ENCODE measurements at regions not wholly inside any gene's neighbourhood (a gene's known extent, or its start where the extent isn't known, plus 50 kb on each side); places are given as distances from the start of the nearest gene placed in this dataset.
"Not testable (repeated sequence)": the region's sequence is repeated elsewhere in the genome, so short reads cannot be mapped to it uniquely, and the experiment has no call there.

- no peak for DNase-seq
- Histone ChIP-seq H3K4me2 (ENCODE audit: low read depth, low read length, poor library complexity, severe bottlenecking) (no peak overlapping the region), H3K27me3 (ENCODE audit: low read length) (no peaks in the 10 kb centered on the region), H3K4me1 (ENCODE audit: low read length) (peaks cover 13% of the 10 kb centered on the region), H3K79me2 (ENCODE audit: low read length) (no peaks in the 10 kb centered on the region), H3K36me3 (ENCODE audit: insufficient read depth, low read length) (no peaks in the 10 kb centered on the region), H4K20me1 (ENCODE audit: insufficient read depth, low read depth, low read length) (no peaks in the 10 kb centered on the region), H3K9me2 (replicated peaks; ENCODE audit: insufficient read depth, low read length) (no peaks in the 10 kb centered on the region), H2AFZ (ENCODE audit: low read length) (no peak overlapping the region), H3K27ac (ENCODE audit: low read length) (no peak overlapping the region), H3K4me3 (ENCODE audit: low read length) (no peak overlapping the region), H3K9me3 (ENCODE audit: low read length) (no peaks in the 10 kb centered on the region; the same call in 1 of the 2 replicates), H3K9ac (ENCODE audit: low read length) (no peak overlapping the region)
These were observed 134.5 kb downstream of the MED10 start for GRCh38 chr5:6243706-6244338.

- not testable (repeated sequence) for H4K20me1 ChIP-seq (ENCODE audit: insufficient read depth, low read depth, low read length); H3K4me3 ChIP-seq (ENCODE audit: low read length); H3K36me3 ChIP-seq (ENCODE audit: insufficient read depth, low read length); H3K9me2 ChIP-seq (replicated peaks; ENCODE audit: insufficient read depth, low read length); H3K9ac ChIP-seq (ENCODE audit: low read length); H3K27me3 ChIP-seq (ENCODE audit: low read length); DNase-seq; H3K79me2 ChIP-seq (ENCODE audit: low read length); H3K4me1 ChIP-seq (ENCODE audit: low read length); H3K27ac ChIP-seq (ENCODE audit: low read length); H2AFZ ChIP-seq (ENCODE audit: low read length); H3K4me2 ChIP-seq (ENCODE audit: low read depth, low read length, poor library complexity, severe bottlenecking); H3K9me3 ChIP-seq (ENCODE audit: low read length)
These were observed 137.3 kb downstream of the MED10 start for GRCh38 chr5:6241056-6241455.

- no peak overlapping the region for H3K9ac ChIP-seq (ENCODE audit: low read length)
- H3K36me3 ChIP-seq (ENCODE audit: insufficient read depth, low read length) = no peaks in the 10 kb centered on the region
- no peaks in the 10 kb centered on the region for H3K9me2 ChIP-seq (replicated peaks; ENCODE audit: insufficient read depth, low read length)
- H2AFZ ChIP-seq (ENCODE audit: low read length) = no peak overlapping the region
- peak; percentile 42 for DNase-seq
- H3K4me2 ChIP-seq (ENCODE audit: low read depth, low read length, poor library complexity, severe bottlenecking) = no peak overlapping the region
- no peak overlapping the region for H3K27ac ChIP-seq (ENCODE audit: low read length)
- no peaks in the 10 kb centered on the region for H3K79me2 ChIP-seq (ENCODE audit: low read length)
- no peaks in the 10 kb centered on the region; the same call in 1 of the 2 replicates for H3K9me3 ChIP-seq (ENCODE audit: low read length)
- H4K20me1 ChIP-seq (ENCODE audit: insufficient read depth, low read depth, low read length) = no peaks in the 10 kb centered on the region
- no peaks in the 10 kb centered on the region for H3K27me3 ChIP-seq (ENCODE audit: low read length)
- H3K4me3 ChIP-seq (ENCODE audit: low read length) = no peak overlapping the region
- no peaks in the 10 kb centered on the region for H3K4me1 ChIP-seq (ENCODE audit: low read length)
These were observed 141.4 kb downstream of the MED10 start for GRCh38 chr5:6236858-6237481.

GRCh38 chr5:6236170-6236793, 142.1 kb downstream of the MED10 start:
- no peaks in the 10 kb centered on the region for H3K9me2 ChIP-seq (replicated peaks; ENCODE audit: insufficient read depth, low read length)
- no peak overlapping the region for H3K4me2 ChIP-seq (ENCODE audit: low read depth, low read length, poor library complexity, severe bottlenecking)
- no peak overlapping the region for H3K27ac ChIP-seq (ENCODE audit: low read length)
- H3K27me3 ChIP-seq (ENCODE audit: low read length) = no peaks in the 10 kb centered on the region
- H3K79me2 ChIP-seq (ENCODE audit: low read length) = no peaks in the 10 kb centered on the region
- H2AFZ ChIP-seq (ENCODE audit: low read length) = no peak overlapping the region
- DNase-seq = no peak
- no peaks in the 10 kb centered on the region for H4K20me1 ChIP-seq (ENCODE audit: insufficient read depth, low read depth, low read length)
- H3K9me3 ChIP-seq (ENCODE audit: low read length) = no peaks in the 10 kb centered on the region; the same call in 1 of the 2 replicates
- no peaks in the 10 kb centered on the region for H3K36me3 ChIP-seq (ENCODE audit: insufficient read depth, low read length)
- H3K4me3 ChIP-seq (ENCODE audit: low read length) = no peak overlapping the region
- no peaks in the 10 kb centered on the region for H3K4me1 ChIP-seq (ENCODE audit: low read length)
- no peak overlapping the region for H3K9ac ChIP-seq (ENCODE audit: low read length)

- no peak overlapping the region for H3K27ac ChIP-seq (ENCODE audit: low read length)
- H3K36me3 ChIP-seq (ENCODE audit: insufficient read depth, low read length) = no peaks in the 10 kb centered on the region
- no peaks in the 10 kb centered on the region; the same call in 1 of the 2 replicates for H3K9me3 ChIP-seq (ENCODE audit: low read length)
- H3K79me2 ChIP-seq (ENCODE audit: low read length) = no peaks in the 10 kb centered on the region
- H3K4me2 ChIP-seq (ENCODE audit: low read depth, low read length, poor library complexity, severe bottlenecking) = no peak overlapping the region
- H3K4me3 ChIP-seq (ENCODE audit: low read length) = no peak overlapping the region
- no peak overlapping the region for H3K9ac ChIP-seq (ENCODE audit: low read length)
- no peak overlapping the region for H2AFZ ChIP-seq (ENCODE audit: low read length)
- no peaks in the 10 kb centered on the region for H3K9me2 ChIP-seq (replicated peaks; ENCODE audit: insufficient read depth, low read length)
- H4K20me1 ChIP-seq (ENCODE audit: insufficient read depth, low read depth, low read length) = no peaks in the 10 kb centered on the region
- no peaks in the 10 kb centered on the region for H3K27me3 ChIP-seq (ENCODE audit: low read length)
- H3K4me1 ChIP-seq (ENCODE audit: low read length) = no peaks in the 10 kb centered on the region
- no peak for DNase-seq
These were observed 142.6 kb downstream of the MED10 start for GRCh38 chr5:6235726-6236125.

GRCh38 chr5:6228257-6229250, 149.8 kb downstream of the MED10 start:
- no peak for DNase-seq

GRCh38 chr5:6225121-6225607, 153.2 kb downstream of the MED10 start:
- no peak for DNase-seq
- Histone ChIP-seq H2AFZ (ENCODE audit: low read length) (no peak overlapping the region), H3K9me3 (ENCODE audit: low read length) (no peaks in the 10 kb centered on the region), H3K9me2 (replicated peaks; ENCODE audit: insufficient read depth, low read length) (no peaks in the 10 kb centered on the region), H3K4me3 (ENCODE audit: low read length) (no peak overlapping the region), H3K9ac (ENCODE audit: low read length) (no peak overlapping the region), H3K36me3 (ENCODE audit: insufficient read depth, low read length) (no peaks in the 10 kb centered on the region), H3K4me2 (ENCODE audit: low read depth, low read length, poor library complexity, severe bottlenecking) (no peak overlapping the region), H3K79me2 (ENCODE audit: low read length) (no peaks in the 10 kb centered on the region), H4K20me1 (ENCODE audit: insufficient read depth, low read depth, low read length) (no peaks in the 10 kb centered on the region), H3K4me1 (ENCODE audit: low read length) (no peaks in the 10 kb centered on the region), H3K27ac (ENCODE audit: low read length) (no peak overlapping the region), H3K27me3 (ENCODE audit: low read length) (no peaks in the 10 kb centered on the region)

More at GRCh38 chr5:6228257-6229250, 149.8 kb downstream of the MED10 start:
- H3K9me2 ChIP-seq (replicated peaks; ENCODE audit: insufficient read depth, low read length) = no peaks in the 10 kb centered on the region
- H3K9me3 ChIP-seq (ENCODE audit: low read length) = no peaks in the 10 kb centered on the region
- no peaks in the 10 kb centered on the region for H3K79me2 ChIP-seq (ENCODE audit: low read length)
- no peaks in the 10 kb centered on the region for H3K27me3 ChIP-seq (ENCODE audit: low read length)
- H2AFZ ChIP-seq (ENCODE audit: low read length) = no peak overlapping the region
- H3K27ac ChIP-seq (ENCODE audit: low read length) = no peak overlapping the region
- no peaks in the 10 kb centered on the region for H3K4me1 ChIP-seq (ENCODE audit: low read length)
- no peaks in the 10 kb centered on the region for H4K20me1 ChIP-seq (ENCODE audit: insufficient read depth, low read depth, low read length)
- no peak overlapping the region for H3K4me3 ChIP-seq (ENCODE audit: low read length)
- H3K4me2 ChIP-seq (ENCODE audit: low read depth, low read length, poor library complexity, severe bottlenecking) = no peak overlapping the region
- no peak overlapping the region for H3K9ac ChIP-seq (ENCODE audit: low read length)
- H3K36me3 ChIP-seq (ENCODE audit: insufficient read depth, low read length) = no peaks in the 10 kb centered on the region
